Cardiac muscle cell (in vitro differentiated cells and primary cell): ENCODE measurements at regions not wholly inside any gene's neighbourhood (a gene's known extent, or its start where the extent isn't known, plus 50 kb on each side); places are given as distances from the start of the nearest gene placed in this dataset.

Experiments
- DNase-seq, 2 donors: peaks; one replicate each; pipeline versions ENCODE4 v3.0.0 to v3.0.0-alpha.2; 2010 to 2017; ENCODE audit warnings: low read depth in 1 of 2, low spot score in 1 of 2
- H3K27ac ChIP-seq: fragments of 200-600 bp; sonication (generic); 2 replicates; pipeline ENCODE4 v1.5.1; 2016
- H3K27me3 ChIP-seq: fragments of 200-600 bp; sonication (generic); 2 replicates; pipeline ENCODE4 v1.6.0; 2016; ENCODE audit warnings: control low read depth
- H3K36me3 ChIP-seq: fragments of 200-600 bp; sonication (generic); 2 replicates; pipeline ENCODE4 v1.5.1; 2016; ENCODE audit warnings: control low read depth
- H3K4me1 ChIP-seq: fragments of 200-600 bp; sonication (generic); 2 replicates; pipeline ENCODE4 v1.8.1; 2017; ENCODE audit warnings: low read depth, mild to moderate bottlenecking, mixed run types
- H3K4me3 ChIP-seq: fragments of 200-600 bp; sonication (generic); 2 replicates; pipeline ENCODE4 v1.5.1; 2016; ENCODE audit warnings: mild to moderate bottlenecking
- H3K9me3 ChIP-seq: fragments of 200-600 bp; sonication (generic); 2 replicates; pipeline ENCODE4 v1.5.1; 2017; ENCODE audit warnings: low read depth, mild to moderate bottlenecking, control low read depth
- CTCF ChIP-seq: IDR thresholded peaks from 2 replicates; pipeline ENCODE4 v1.5.1; 2012; ENCODE audit warnings: low read depth, mild to moderate bottlenecking, low read length

GRCh38 chr1:5566924-5567323 lies 425.3 kb downstream of the NPHP4 start:
- no peaks in the 10 kb centered on the region for H3K27me3 ChIP-seq
- TF ChIP-seq CTCF: no peak
- no peaks in the 10 kb centered on the region for H3K4me1 ChIP-seq
- H3K9me3 ChIP-seq: no peaks in the 10 kb centered on the region
- no peak overlapping the region for H3K27ac ChIP-seq
- H3K36me3 ChIP-seq: no peaks in the 10 kb centered on the region
- no peak overlapping the region for H3K4me3 ChIP-seq
- no peak for DNase-seq

DNA sequence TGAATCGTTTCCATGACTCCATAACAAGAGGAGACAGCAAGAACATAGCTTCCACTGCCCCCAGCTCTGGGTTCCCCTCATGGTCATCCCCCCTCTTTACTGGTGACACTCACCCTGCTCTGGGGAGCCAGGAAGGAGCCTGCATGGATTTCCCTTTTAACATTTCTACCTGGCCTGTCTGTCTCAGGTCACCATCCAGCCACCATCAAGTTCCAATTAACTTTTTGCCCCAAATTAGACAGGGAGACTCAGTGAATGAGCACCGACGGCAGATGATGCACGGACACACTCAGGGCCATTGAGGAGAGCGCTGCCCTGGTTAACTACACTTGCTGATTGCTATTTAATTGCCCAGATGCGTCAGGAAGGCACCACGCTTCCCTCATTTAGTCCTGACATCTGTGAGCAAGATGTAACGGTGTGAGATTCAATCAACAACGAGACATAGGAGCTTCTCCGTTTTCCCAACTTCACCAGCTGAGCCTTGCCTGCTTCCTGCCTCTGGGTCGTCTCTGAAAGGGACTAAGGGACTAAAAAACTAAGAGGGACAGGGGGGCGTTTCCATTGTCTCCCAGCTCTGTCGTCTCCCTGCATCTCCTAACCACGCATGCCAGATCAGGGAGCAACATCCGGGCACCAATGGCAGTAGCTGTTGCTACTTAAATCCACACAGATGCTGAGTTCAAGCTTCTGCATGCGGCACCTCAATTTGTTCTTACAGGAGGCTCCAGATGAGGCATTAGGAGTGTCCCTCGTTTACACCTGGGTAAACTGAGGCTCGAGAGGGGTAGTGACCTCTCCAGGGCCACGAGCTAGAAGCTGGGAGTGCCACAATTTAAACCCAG lies 426.7 kb downstream of the NPHP4 start:
- Histone ChIP-seq H3K9me3 (no peaks in the 10 kb centered on the region), H3K4me3 (no peak overlapping the region), H3K27me3 (no peaks in the 10 kb centered on the region), H3K36me3 (no peaks in the 10 kb centered on the region), H3K4me1 (no peaks in the 10 kb centered on the region), H3K27ac (no peak overlapping the region)
- no peak for DNase-seq
- TF ChIP-seq CTCF: no peak

DNA sequence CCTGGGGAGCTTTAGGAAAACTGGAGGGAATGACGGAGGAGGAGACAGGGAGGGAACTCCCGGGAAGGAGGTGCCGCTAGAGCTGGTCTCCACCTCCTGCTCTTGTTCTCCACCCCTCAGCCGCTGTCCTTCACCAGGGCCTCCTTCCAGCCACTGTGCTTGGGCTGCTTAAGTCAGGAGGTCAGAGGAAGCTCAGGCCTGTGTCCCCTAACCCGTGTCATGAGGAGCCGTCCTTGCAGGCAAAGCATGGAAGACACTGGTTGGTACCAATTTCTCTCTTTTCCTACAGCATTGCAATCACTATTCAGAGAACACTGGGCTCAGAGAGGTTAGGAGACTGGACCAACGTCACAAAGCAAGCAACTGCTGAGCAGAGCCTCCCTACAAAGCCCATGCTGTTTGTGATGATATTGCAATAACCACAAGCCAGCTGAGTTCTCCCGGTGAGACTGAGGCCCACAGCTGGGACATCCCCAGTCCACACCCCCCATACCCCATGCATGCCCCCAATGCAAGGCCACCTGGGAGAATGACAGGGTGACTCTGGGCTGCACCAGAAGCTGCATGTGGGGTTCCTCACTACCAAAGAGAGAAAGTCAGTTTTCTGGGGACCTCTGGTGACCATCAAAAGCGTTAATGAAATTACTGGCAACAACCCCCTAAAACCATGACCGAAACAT lies 427.5 kb downstream of the NPHP4 start:
- Histone ChIP-seq H3K4me3 (no peak overlapping the region), H3K27ac (no peak overlapping the region), H3K4me1 (no peaks in the 10 kb centered on the region), H3K9me3 (no peaks in the 10 kb centered on the region), H3K36me3 (no peaks in the 10 kb centered on the region), H3K27me3 (no peaks in the 10 kb centered on the region)
- no peak for TF ChIP-seq CTCF
- no peak for DNase-seq

DNA sequence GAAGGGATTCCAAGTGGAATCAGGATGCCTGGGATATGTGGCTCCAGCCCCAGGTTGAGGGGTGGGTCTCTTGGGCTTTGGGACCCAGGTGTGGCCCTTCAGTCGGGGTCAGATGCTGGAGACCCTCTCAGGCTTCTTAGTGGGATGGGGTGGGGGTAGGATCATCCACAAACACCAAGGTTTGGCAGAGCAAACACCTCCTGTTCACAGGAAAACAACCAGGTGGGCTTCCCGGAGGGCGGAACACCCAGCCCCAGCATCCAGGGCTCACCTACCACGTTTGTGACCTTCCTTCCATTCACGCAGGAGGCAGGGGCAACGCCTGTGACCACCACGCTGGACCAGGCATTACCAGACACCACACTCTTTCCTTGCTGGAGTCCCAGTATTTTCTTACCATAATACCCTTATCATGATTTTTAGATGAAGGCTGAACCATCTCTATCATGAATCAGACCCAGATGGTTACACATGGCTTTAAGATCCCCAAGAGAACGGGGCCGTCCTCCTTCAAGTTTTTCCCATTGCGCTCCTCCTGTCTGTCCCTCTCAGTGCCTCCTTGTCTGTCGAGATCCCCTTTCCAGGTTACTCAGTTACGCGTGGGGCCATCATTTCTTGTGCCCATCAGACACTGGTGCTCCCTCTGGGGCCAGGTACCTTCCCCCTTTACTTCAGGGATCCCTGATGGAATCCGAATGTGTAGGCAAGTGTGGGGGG lies 428.2 kb downstream of the NPHP4 start:
- no peak for TF ChIP-seq CTCF
- H3K27me3 ChIP-seq: no peaks in the 10 kb centered on the region
- DNase-seq: no peak
- no peak overlapping the region for H3K27ac ChIP-seq
- no peaks in the 10 kb centered on the region for H3K36me3 ChIP-seq
- no peaks in the 10 kb centered on the region for H3K4me1 ChIP-seq
- no peaks in the 10 kb centered on the region for H3K9me3 ChIP-seq
- H3K4me3 ChIP-seq: no peak overlapping the region

DNA sequence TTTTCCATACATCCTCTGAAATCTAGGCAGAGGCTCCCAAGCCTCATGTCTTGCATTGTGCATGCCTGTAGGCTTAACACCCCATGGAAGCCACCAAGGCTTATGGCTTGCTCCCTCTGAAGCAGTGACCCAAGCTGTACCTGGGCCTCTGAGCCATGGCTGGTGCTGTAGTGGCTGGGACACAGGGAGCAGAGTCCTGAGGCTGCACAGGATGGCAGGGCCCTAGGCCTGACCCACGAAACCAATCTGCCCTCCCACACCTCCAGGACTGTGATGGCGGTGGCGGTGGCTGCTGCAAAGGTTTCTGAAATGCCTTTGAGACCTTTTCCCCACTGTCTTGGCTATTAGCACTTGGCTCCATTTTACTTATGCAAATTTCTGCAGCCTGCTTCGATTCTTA lies 429.5 kb downstream of the NPHP4 start:
- no peak overlapping the region for H3K4me3 ChIP-seq
- H3K36me3 ChIP-seq: no peaks in the 10 kb centered on the region
- H3K4me1 ChIP-seq: no peaks in the 10 kb centered on the region
- H3K9me3 ChIP-seq: no peaks in the 10 kb centered on the region
- TF ChIP-seq CTCF: no peak
- DNase-seq: no peak
- no peak overlapping the region for H3K27ac ChIP-seq
- no peaks in the 10 kb centered on the region for H3K27me3 ChIP-seq
